Stimulated activated CD4-positive, alpha-beta T cell treated with anti-CD3 and anti-CD28 coated beads, Interleukin-1b, Interleukin-23, amount 100 ng/mL, for 4 hours (primary cell): ENCODE measurements at regions not wholly inside any gene's neighbourhood (a gene's known extent, or its start where the extent isn't known, plus 50 kb on each side); places are given as distances from the start of the nearest gene placed in this dataset.
"Not testable (repeated sequence)": the region's sequence is repeated elsewhere in the genome, so short reads cannot be mapped to it uniquely, and the experiment has no call there.

Source experiments
- DNase-seq, 2 donors: peaks; one replicate each; pipeline ENCODE4 v3.0.0-alpha.2; 2020; ENCODE audit warnings: low read depth in 2 of 2

DNA sequence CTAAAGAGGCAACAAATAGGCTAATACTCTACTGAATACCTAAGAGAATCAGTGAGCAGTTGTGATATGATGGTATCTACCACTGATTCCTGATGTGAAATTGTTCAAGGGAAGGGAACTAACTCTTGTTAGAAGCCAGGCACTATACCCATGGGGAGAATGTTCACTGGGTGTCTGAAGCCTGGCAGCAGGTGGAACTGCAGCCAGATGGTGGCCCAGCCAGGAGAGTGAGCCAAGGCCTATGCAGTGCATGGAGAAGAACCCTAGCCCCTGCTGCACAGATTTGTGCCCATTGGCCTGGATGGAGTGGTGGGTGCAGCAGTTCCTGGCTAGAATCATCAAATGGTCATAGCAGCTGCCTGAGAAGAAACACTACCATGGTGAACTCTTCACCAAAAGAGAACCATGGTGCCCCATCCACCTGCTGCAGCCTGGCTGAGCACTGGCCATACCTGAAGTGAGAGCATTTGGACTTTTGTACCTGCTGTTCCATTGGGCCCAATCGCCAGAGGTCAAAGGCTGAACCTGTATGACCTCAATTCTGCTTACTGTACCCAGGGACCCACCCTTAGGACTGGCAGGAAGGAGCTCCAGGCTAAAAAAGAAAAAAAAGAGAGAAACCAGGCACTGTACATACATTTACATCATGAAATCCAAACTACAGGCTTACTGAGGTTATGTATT lies 118.8 kb upstream of the IVNS1ABP start:
- no peak for DNase-seq

DNA sequence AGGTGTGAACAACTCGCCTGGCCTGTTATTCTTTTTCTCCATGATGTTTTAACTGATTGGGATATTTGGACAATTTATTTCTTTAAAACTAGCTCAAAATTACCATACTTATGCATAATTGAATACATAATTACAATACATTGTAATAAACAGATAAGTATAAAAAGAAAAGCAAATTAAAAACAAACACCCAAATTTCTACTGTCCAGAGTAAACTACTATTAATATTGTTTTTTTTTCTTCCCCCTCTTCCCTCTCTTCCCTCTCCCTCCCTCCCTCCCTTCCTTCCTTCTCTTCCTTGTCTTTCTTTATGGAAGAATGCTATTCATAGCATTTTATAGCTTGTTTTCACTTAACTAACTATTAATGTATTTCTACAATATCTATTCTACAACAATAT lies 117.7 kb upstream of the IVNS1ABP start:
- DNase-seq: no peak

DNA sequence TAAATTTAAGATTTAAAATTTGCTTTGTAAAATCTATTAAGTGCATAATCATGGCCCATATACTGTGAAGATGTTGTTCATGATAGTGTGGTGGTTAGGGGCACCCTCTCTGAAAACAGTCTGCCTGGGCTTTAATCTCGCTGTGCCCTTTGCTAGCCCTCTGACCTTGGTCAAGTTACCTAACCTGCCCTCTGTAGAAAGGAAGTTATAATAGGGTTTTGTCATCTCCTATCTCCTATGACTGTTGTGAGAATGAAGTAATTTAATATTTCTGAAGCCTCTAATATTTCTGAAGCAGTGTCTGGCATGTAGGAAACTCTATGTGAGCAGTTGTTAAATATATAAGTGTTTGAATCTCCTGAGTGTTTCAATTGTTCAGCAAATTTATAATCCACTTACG lies 116.6 kb upstream of the IVNS1ABP start:
- no peak for DNase-seq

DNA sequence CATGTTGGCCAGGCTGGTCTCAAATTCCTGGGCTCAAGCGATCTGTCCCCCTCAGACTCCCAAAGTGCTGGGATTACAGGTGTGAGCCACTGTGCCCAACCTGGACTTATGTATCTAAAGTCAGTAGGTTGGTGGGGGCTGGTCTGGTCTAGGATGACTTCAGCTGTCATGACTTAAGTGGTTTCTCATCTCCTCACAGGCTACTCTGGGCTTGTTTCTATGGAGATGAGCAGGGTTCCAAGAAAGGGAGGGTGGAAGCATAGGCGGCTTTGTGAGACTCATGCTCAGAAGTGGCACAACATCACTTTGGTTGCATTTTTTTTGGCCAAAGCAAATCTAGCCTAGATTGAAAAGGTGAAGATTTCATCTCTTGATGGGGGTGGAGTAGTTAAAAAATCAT lies 115.9 kb upstream of the IVNS1ABP start:
- DNase-seq: no peak

DNA sequence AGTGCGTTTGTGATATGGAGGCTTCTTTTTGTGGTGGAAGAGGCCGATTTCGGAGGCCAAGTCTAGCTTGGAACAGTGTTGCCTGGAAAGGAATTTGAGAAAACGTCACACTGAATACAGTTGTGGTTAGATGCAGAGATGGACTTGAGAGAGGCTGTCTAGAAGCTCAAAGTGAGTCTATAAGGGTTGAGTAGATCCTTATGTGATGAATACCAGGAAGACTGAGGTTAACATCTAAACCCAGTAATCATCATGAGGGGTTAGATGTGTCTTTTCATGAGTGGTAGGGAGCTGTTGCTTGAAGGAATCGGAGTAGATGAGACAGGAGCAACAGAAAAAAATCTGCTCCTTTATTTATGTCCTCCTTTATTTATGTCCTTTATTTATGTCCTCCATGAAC lies 114.6 kb upstream of the IVNS1ABP start:
- DNase-seq: no peak

GRCh38 chr1:185429668-185430067 lies 112.6 kb upstream of the IVNS1ABP start:
- not testable (repeated sequence) for DNase-seq

GRCh38 chr1:185427776-185428175 lies 110.7 kb upstream of the IVNS1ABP start:
- no peak for DNase-seq

DNA sequence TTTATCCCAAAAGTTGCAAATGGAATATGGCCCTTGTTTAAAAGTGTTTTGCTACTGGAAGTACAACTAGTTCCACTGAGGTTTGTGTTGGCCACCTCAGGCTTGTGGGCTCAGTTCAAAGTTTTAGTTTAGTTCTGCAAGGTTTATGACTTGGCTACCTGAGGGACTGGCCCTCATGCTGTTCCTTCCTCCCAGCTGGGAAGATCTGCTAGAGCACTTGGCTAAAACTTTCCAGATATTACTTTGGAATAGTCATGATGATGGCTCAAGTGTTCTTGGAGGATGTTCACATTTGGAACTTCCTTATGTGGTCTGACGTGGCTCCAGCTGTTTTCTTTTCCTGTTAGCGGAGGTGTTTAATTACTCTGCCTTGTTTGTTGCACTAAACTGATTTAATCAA lies 110.2 kb upstream of the IVNS1ABP start:
- DNase-seq: no peak

GRCh38 chr1:185426848-185427247 lies 109.8 kb upstream of the IVNS1ABP start:
- no peak for DNase-seq

DNA sequence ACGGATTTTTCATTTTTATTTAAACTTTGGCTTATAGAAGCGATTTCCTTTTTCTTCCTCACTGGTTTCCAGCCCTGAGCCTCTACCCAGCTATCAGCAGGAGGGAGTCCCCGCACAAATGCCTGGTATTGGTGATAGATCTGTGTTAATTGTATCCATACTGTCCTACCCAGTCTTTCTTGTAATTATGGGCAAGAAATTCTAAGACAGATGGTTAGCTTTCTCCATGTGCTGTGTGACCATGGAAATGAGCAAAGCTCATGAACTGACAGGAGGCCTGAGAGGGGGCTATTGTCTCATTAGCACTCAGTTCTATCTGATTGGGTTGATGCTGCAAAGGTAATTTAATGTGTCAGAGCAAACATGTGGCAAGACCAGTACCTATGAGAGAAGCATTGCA lies 108.1 kb upstream of the IVNS1ABP start:
- no peak for DNase-seq

GRCh38 chr1:185421485-185422107 lies 104.6 kb upstream of the IVNS1ABP start:
- DNase-seq: no peak

- no peak for DNase-seq
Measured at GRCh38 chr1:185420588-185421081, 103.6 kb upstream of the IVNS1ABP start.

DNA sequence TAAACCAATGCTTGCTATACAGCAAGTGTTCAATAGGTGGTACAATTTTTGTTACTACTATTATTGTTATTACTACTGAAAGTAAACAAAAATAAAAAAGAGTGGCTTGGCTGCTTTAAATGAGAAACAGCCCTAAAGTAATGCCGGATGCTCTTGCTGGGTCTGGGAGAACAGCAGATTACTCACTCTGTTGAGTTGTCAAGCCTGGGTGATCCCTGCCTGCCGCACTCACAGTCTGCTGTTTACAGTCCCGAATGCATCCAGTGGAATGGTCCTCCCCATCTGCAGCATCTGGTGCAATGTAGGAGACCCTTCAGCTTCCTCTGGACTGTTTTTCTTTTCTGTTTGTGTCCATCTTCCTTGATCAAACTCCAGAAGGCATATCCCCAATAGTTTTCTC lies 102.7 kb upstream of the IVNS1ABP start:
- no peak for DNase-seq

- DNase-seq: no peak
Measured at GRCh38 chr1:185418472-185418871, 101.4 kb upstream of the IVNS1ABP start.

DNA sequence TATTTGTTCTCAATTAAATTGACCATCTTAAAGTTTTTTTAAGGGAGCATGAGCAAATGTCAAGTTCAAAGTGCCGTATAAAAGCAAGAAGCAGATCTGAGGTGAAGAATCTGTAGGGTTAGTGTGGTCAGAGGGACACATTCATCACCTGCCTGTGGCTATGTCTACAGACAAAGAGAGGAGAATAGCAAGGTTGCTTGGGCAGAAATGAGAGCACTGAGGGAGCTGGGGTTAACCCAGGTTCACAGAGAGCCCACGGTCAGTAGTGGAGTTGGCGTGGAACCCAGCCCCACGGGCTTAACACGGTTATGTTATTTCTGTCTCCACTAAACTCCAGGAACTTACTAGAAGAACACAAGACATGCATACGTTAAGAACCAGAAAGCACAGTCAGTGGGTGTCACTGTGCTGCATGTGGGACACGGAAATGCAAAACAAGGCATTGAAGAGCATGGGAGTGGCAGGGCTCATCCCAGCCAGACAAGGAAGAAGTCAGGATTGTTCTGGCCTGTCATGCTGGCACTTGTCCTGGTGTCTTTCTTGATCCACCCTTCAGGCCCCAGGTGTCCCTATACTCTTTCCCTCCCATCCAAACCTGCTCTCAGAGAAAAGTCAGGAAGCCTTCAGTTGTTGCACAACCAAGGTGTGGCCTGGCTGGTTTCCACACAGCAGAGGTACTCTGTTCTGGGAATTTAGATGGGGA lies 95.5 kb upstream of the IVNS1ABP start:
- DNase-seq: no peak

GRCh38 chr1:185409763-185410528 lies 92.9 kb upstream of the IVNS1ABP start:
- no peak for DNase-seq

GRCh38 chr1:185409345-185409744 lies 92.3 kb upstream of the IVNS1ABP start:
- no peak for DNase-seq

DNA sequence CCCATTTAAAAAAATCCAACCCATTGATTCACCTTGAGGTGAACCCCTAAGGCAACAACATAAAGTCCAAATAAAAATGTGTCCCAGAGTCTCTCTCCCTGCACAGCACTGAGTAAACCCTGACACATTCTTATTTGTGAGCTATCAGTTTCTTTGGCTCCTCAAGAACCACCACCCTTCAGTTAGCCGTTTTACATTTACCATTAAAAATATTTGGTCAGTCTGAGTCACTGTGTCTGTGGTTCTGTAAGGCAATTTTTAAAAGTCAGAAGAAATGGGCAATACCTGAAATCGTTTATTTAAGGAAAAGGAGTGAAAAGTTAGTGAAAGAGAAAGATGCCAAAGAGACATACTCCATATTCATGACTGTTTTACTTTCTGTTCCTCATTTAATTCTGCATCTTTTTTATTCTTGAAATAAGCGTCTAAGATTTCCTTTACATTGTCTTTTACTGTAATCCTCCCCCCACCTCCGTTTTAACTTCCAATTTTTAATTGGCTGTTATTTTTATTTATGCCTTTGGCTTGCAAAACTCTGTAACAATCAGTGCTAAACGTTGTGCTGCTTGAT lies 91.7 kb upstream of the IVNS1ABP start:
- no peak for DNase-seq

DNA sequence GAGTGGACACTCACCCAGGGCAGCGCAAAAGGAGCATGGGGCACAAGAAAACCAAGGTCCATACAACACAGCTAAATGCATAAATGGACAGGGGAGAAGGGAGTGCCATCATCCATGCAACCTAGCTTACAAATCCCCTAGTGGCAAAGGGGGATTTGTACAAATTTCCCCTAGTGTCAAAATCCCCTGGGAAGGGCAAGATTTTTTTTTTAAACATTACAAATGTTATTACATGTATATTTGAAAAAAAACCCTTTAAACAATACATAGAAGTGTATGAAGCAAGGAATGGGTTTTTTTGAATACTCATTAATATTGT lies 89.6 kb upstream of the IVNS1ABP start:
- DNase-seq: no peak

- no peak for DNase-seq
Measured at GRCh38 chr1:185406006-185406690, 89.1 kb upstream of the IVNS1ABP start.

DNA sequence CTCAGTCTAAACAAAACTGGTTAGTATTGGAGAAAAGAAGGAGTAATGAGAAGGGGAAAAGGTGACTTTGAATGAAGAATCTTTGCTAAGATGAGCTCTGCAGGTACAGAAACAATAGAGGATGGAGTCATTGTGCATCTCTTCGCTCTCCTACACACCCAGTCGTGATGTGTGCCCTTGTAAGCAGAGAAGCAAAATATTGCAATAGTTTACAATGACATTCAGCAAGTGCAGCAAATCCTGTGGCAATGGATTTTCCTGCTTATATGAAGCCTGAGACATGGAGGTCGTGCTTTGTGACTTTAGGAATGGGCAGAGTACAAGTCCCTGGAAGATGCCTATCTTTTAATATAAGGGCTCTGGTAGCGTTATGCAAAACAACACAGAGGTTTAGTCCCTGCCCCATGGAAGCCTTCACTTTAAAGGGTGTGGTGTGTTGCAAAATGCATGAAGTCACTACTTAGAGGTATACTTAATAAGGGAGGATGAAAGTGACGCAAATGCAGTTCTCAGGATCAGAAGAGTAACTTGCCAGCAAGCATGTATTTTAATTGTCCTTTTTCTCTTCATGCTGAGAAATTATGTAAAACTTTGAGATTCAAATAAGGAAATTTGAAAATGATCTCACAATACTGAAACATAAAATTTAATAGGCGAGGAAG lies 88.0 kb upstream of the IVNS1ABP start:
- no peak for DNase-seq
